ENCODE measurements at regions not wholly inside any gene's neighbourhood (a gene's known extent, or its start where the extent isn't known, plus 50 kb on each side); places are given as distances from the start of the nearest gene placed in this dataset.

- no peak overlapping the region for H3K27ac ChIP-seq
- H3K36me3 ChIP-seq (ENCODE audit: low read depth, missing control alignments): no peaks in the 10 kb centered on the region
- no peak for DNase-seq
- H3K9me3 ChIP-seq: no peaks in the 10 kb centered on the region
- no peaks in the 10 kb centered on the region for H3K27me3 ChIP-seq
- H3K4me1 ChIP-seq: no peaks in the 10 kb centered on the region
- no peak overlapping the region for H3K4me3 ChIP-seq
- intact Hi-C loops (cut with DNase I; ENCODE audit: low total_unique reads): no loop called here
- TF ChIP-seq, protein P1, sequence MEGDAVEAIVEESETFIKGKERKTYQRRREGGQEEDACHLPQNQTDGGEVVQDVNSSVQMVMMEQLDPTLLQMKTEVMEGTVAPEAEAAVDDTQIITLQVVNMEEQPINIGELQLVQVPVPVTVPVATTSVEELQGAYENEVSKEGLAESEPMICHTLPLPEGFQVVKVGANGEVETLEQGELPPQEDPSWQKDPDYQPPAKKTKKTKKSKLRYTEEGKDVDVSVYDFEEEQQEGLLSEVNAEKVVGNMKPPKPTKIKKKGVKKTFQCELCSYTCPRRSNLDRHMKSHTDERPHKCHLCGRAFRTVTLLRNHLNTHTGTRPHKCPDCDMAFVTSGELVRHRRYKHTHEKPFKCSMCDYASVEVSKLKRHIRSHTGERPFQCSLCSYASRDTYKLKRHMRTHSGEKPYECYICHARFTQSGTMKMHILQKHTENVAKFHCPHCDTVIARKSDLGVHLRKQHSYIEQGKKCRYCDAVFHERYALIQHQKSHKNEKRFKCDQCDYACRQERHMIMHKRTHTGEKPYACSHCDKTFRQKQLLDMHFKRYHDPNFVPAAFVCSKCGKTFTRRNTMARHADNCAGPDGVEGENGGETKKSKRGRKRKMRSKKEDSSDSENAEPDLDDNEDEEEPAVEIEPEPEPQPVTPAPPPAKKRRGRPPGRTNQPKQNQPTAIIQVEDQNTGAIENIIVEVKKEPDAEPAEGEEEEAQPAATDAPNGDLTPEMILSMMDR (IDR thresholded peaks at IDR 0.05): no peak
- TF ChIP-seq POLR2A (IDR thresholded peaks at IDR 0.05): no peak
These were observed 202.3 kb downstream of the AHR start for GRCh38 chr7:17500736-17501135.

DNA sequence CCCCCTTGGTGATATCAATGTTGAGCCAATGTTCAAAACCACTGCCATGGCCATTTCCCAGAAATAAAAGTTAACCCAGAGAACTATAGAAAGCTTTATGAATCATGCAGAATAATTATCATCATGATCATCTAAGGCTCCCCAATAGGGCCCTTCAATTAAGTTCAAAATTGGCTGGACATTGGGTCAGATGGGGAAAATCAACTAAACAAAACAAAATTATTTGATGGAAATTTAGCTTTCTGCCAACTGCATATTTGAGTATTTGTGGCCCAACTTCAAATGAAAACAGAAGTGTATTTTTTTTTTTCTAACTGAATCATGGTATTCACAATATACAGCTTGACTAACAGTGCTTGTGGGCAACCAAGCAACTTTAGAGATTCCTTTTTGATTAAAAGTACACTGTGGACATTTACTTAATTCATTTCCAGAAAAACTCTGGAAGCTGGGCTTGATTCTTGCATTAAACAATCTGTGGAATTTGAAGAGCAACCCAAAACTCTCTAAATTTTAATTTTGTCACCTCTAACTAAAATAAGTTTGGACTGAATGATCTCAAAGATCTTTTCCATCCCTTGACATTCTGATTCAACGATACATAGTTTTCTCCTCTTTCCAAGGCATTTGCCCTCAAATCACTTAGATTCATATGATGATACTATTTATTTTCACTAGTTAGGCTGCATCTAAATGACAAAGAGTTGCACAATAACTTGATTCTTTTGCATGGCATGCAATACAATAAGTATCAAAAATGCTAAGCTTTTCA lies 203.2 kb downstream of the AHR start:
- no peaks in the 10 kb centered on the region for H3K9me3 ChIP-seq
- H3K4me1 ChIP-seq: no peaks in the 10 kb centered on the region
- H3K4me3 ChIP-seq: no peak overlapping the region
- TF ChIP-seq, protein P1 (IDR thresholded peaks at IDR 0.05): no peak
- TF ChIP-seq POLR2A (IDR thresholded peaks at IDR 0.05): no peak
- WGBS, 2 donors: 69 to 73% methylated on average over 1 of the region's 1 CpG
- intact Hi-C loops (cut with DNase I; ENCODE audit: low total_unique reads): no loop called here
- no peak overlapping the region for H3K27ac ChIP-seq
- DNase-seq: no peak
- H3K27me3 ChIP-seq: no peaks in the 10 kb centered on the region
- H3K36me3 ChIP-seq (ENCODE audit: low read depth, missing control alignments): no peaks in the 10 kb centered on the region

GRCh38 chr7:17502213-17503060 lies 204.0 kb downstream of the AHR start:
- intact Hi-C loops (cut with DNase I; ENCODE audit: low total_unique reads): no loop called here
- TF ChIP-seq, protein P1 (IDR thresholded peaks at IDR 0.05): no peak
- TF ChIP-seq POLR2A (IDR thresholded peaks at IDR 0.05): no peak
- no peaks in the 10 kb centered on the region for H3K36me3 ChIP-seq (ENCODE audit: low read depth, missing control alignments)
- WGBS, 2 donors: 51 to 70% methylated on average over 2 of the region's 2 CpGs
- no peaks in the 10 kb centered on the region for H3K4me1 ChIP-seq
- DNase-seq: no peak
- H3K4me3 ChIP-seq: no peak overlapping the region
- no peak overlapping the region for H3K27ac ChIP-seq
- H3K27me3 ChIP-seq: no peaks in the 10 kb centered on the region
- no peaks in the 10 kb centered on the region for H3K9me3 ChIP-seq

DNA sequence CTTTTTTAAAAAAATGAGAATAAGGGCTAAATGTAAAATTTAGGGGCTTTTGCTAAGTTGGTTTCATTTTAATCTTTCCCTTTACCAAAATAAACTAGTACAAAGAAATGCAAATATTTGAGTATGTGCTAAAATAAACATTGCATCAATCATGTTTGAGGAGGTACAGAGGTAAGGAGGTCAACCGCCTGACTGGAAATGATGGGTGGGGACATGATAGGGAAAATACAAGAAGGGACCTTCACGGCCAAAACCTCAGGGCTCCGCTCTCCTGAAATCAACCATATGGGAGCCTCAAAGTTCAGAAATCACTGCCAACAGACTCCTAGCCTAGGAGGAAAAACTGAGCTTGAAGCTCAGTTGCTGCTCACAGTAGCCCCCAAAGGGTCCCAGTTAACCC lies 207.6 kb downstream of the AHR start:
- Histone ChIP-seq H3K36me3 (ENCODE audit: low read depth, missing control alignments) (no peaks in the 10 kb centered on the region), H3K9me3 (no peaks in the 10 kb centered on the region), H3K27me3 (no peaks in the 10 kb centered on the region), H3K4me1 (no peaks in the 10 kb centered on the region), H3K27ac (no peak overlapping the region), H3K4me3 (no peak overlapping the region)
- TF ChIP-seq, protein P1 (IDR thresholded peaks at IDR 0.05): no peak
- no peak for TF ChIP-seq POLR2A (IDR thresholded peaks at IDR 0.05)
- intact Hi-C loops (cut with DNase I; ENCODE audit: low total_unique reads): no loop called here
- no peak for DNase-seq
- WGBS, 2 donors: 53 to 58% methylated on average over 3 of the region's 3 CpGs
